Eye (tissue), 1 donor: ENCODE measurements at regions not wholly inside any gene's neighbourhood (a gene's known extent, or its start where the extent isn't known, plus 50 kb on each side); places are given as distances from the start of the nearest gene placed in this dataset.

Source experiments
- DNase-seq: peaks from one replicate; pipeline ENCODE4 v3.0.0-alpha.2; 2015

DNA sequence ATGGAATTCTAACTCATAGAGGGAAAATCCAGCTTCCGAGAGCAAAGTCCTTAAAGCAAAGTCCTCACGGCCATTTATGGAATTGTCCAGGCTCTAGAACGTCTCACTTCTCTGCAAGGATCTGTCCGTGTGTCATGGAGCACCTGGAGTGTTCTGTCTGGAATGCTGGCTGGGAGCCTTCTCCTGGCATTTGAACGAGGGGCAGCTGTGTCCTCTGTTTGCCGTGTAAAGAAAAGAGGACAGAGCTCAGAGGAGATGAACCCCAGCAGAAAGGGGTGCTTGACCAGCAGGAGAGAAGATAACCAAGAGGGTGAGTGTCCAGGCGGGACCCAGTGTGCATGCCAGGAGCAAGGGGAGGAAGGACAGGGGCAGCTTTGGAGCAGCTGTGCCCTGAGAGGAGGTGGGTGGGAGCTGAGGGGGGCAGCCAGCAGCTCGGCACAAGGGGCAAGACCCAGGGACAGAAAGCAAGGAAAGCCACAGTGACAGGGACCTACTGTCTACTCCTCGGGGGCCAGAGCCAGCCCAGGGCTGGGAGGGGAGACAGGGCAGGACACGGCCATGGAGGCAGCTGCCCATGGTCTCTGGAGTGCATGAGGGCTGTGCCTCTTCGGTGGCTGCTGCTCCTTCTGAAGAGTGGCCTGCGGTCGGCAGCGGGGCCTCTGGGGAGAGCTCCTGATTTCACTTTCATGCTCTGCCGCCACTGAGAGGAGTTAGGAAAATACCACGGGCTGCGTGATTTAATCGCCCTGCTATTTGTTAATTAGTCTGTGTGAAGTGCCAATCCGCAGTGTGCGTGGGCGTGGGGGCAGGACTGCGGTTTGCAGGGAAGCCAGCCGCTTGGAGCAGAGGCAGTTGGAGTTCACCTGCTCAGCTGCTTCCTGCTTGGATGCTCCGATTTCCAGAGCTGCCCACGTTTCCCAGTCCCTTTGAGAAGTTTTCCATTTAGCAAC is 149.3 kb upstream of the SHH start:
- DNase-seq, result peak; percentile 48

DNA sequence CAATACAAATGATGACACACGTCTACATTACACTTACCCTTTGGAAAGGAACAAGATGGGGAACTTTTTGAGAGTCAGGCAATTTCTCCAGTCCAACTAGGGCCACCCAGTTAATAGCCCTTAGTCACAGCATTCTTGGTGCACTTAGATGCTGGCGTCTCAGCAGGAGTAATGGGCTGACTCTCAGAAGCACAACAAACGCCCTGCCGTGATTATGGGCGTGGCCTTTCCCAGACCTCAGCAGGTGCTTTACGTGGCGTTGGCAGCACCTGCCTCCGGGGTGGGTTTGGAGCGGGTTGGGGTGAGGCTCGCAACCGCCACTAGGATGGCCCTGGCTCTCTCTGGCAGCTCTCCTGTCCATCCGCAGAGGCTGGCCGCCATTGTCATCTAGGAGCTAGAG is 147.6 kb upstream of the SHH start:
- DNase-seq, result no peak

DNA sequence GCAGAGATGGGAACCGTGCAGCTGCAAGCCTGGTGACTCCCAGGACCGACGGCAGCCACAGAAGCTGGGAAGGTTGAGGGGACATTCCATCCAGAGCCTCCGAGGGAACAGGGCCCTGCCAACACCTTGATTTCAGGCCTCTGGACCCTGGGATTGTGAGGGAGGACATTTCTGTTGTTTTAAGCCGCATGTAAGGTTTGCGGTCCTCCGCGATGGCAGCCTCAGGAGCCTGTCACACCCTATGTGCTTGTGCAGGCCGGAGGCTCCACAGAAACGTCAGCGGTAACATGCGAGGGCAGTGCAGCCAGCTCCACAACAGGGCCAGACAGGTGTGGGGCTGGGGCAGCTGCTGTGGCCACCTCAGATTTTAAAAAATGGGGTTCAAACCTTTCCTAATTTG is 144.7 kb upstream of the SHH start:
- no peak for DNase-seq

DNA sequence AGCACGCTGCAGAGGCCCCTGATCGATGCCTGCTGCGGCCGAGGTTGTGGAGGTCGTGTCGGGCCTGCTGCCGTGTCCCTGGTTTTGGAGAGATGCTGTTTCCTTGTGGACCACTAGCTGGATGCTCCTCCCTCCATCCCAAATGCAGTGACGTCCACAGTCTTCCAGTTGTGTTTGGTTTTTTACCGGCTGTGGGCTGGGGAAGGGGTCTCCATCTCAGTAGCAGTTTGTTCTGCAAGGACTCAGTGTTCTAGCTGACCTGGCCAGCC is 143.0 kb upstream of the SHH start:
- no peak for DNase-seq

DNA sequence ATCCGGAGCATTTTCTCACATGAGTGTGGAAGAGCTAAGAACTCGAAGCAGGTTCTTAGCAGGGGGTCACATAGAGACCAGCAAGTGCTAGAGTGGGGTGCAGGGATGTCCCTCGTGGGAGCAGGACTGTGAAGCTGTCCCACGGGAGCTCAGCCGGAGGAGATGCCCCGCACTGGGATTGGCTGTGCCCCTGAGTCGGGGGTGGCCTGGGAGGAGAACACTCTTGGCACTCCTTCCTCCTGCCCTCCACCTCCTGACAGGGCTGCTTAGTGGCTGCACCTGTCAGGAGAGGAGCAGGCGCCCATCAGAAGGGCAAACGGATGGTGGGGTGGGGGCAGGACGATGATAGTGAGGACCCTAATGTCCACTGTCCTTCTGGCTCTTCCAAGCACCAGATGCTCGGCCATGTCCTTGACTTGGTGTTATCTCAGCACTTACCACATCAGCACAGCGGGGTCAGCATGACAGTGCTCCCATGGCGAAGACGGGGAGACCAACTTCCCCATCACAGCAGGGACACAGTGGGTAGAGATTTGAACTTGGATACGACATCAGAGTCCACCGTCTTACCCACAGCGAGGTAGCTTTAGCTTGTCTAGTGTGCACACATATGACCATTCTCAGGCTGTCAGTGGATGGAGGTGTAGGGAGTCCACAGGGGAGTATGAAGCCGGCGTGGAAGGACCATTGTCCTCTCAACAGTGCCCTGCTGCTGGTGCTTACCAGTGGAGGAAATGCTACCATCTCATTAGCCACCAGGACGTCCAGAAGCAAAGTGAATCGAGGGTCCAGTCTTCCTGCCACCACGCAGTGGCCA is 142.5 kb upstream of the SHH start:
- no peak for DNase-seq

DNA sequence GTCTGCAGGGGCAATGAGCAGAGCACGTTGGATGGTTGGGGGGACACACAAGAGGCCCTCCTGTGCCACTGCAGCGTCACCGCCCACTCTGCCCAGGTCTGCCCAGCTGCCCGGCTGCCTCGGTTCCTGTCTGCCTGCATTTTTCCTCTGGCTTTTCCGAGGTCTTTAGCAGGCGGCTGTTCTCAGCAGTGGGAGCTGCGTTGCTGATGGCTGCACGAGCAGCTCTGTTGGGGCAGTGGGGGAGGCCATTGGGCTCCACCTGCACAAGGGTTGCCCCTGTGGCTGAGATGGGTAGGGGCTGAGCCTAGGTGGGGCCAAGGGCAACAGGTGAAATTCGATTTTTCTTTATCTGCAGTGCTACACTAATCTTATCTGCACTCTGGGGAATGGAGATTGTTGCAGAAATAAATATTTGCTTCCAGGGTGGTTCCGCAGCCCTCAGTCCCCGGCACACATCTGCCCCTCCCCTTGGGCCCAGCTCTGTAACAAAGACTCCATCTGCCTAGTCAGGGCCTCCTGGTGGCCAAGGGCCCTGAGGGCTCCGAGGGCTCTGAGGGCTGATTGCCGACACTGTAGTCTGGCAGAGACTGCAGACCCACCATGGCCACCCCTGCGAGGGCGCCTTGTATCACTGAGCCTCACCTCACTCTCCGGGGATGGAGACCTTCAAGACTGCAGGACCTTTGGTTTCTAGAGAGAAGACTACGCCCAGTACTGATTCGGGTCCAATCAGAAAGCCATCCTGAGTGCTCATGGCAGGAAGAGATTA is 141.7 kb upstream of the SHH start:
- no peak for DNase-seq

DNA sequence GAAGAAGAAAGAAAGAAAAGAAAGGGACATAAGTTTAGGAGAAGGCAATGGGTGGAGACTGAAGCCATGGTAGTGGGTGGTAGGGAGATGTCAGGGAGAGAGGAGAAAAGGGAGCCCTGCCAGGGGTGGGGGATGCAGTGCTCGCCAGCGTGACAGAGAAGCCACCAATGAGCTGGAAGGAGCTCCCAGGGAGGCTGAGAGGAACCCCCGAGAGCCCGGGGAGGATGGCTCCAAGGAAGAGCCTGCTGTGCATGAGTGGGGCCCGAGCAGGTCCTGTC is 141.2 kb upstream of the SHH start:
- no peak for DNase-seq

DNA sequence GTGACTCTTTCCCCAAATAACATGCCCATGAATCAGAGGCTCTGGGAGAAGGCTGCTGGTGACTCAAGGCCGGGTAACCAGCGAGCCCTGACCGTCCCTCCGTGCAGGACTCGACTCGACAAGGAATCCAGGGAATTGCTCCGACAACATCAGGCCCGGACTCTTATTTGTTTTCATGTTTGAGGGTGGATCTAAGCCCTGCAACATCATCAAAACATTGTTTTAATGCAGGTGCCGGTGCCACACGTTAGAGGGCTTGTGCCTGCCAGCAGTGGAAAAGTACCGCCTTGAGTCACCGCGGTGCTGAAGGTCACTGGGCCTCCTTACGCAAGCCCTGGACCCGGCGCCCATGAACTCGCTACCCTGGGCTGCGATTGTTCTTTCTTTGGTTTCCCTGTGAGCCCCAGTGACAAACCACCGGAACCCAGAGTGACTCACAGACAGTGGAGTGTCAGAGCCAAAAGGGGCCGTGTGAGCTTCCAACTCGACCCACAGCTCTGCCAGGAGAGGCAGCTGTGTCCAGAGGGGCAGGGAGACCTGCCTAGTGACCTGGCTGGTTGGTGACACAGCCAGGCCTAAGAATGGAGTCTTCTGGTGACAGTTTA is 139.4 kb upstream of the SHH start:
- no peak for DNase-seq

DNA sequence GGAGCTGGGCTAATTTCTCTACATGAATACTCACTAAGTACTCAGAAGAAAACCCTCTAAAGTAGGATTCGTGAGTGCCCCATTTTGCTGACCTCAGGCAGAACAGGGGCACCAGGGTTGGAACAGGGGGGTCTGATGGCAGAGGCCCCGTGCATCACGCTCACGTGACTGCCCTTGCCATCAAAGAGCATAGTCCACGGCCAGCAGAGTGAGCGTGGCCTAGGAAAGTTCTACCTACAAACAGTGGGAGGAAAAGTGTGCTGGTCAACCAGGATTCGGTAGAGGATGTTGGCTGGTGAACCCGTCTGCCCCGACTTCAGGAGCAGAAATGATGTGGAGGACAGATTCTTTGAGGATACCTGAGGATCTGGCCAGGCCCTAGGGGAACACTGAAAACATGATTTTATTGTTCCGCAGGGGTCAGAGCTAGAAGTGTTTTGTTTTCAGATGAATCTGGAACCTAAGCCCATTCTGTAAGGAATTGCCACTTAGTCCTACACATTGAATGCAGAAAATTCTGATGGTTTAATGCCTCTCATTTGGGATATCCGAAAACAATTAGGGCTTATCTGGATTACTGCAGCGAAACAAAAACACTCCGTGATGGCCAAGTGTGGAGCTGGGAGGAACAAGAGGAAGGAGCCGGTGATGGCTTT is 138.8 kb upstream of the SHH start:
- no peak for DNase-seq

DNA sequence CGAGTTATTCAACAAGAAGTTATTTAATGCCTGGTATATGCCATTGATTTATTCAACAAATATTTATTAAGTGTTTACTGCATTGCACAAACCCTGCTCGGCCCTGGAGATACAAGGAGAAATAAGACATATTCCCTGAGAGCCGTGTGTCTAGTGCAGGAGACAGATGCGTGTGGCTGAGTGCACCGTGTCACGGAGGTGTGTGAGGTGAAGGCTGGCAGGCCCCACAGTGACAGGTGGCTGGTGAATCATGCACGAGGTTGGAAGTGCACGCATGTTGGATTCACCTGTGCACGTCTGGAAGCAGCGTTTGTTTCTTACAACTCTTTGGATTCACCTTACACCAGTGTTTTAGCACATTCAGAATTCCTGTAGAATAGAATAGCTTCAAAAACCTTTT is 136.6 kb upstream of the SHH start:
- DNase-seq, result no peak

DNA sequence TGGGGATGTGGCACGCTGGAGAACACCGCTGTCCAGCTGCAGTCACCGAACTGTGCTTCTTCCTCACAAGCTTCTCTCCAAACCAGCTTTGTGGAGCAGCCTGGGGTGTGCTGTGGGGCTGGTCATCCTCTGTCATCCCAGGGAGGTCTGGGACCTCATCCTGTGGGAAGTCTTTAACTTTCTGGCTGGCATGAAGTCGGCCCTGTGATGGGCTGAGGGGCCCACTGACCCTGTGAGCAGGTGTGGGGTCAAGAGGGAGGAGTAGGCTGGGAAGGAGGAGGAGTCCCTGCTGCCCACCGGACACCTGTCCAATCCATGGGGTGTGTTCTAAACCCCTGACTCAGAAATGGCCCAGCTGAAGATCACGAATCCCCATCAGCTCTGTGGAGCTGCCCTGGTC is 136.2 kb upstream of the SHH start:
- DNase-seq, result no peak

DNA sequence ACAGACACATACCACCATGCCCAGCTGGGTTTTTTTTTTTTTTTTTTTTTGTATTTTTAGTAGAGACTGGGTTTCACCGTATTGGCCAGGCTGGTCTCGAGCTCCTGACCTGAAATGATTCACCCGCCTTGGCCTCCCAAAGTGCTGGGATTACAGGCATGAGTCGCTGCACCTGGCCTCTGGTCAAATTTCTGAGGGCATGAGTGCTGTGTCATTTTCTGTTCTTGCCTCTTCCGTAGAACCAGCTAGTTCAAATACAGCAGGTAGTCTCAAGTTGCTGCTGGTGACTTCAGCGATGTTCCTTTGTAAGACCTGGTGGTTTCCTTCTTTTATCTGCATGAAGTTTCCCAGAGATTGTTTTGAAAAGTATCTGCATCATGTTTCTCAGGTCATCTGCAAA is 134.8 kb upstream of the SHH start:
- DNase-seq, result no peak

DNA sequence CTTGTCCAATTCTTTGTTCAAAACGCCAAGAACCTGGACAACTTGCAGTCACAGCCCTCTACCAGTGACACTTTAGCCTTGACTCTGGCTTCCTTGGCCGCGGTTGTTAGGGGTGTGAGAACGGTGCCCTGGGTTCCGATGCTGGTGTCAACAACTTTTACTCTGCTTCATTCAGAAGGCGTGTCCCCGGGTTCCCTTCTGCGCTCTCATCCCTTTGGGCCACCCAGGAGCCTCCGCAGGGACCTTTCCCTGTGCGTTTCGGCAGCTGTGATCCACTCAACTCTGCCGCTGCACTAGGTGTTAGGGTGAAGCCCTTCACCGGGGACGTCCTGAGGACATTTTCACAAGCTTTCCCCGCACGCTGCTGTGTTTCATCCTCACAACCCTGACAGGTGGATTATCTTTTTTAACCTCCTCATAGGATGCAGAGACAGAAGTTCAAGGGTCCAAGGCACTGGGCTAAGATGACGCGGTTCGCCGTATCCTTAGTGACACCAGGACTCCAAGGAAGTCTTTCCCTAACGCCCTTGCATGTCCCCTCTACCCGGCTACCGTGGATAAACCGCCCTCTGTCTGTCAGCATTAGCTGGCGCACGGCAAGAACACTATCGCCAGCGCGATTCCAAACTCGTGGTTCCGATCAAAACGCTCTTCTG is 133.5 kb upstream of the SHH start:
- no peak for DNase-seq

DNA sequence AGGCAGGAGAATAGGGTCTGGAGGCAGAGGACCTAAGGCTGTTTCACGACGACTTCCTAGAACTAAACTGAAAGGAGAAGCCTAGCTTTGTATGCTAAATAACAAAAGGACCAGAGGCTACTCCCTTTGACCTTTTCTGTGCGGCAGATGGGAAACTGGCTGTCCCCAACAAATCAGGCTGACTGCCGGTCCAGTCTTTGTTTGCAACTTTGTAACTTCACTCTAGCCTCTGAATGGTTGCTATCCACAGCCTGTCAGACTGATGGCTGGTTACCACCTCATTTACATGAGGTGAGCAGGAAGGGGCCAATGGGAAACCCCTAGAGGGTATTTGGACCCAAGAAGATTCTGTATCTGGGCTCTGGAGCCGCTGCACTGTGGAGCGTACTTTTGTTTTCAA is 132.6 kb upstream of the SHH start:
- DNase-seq, result no peak

DNA sequence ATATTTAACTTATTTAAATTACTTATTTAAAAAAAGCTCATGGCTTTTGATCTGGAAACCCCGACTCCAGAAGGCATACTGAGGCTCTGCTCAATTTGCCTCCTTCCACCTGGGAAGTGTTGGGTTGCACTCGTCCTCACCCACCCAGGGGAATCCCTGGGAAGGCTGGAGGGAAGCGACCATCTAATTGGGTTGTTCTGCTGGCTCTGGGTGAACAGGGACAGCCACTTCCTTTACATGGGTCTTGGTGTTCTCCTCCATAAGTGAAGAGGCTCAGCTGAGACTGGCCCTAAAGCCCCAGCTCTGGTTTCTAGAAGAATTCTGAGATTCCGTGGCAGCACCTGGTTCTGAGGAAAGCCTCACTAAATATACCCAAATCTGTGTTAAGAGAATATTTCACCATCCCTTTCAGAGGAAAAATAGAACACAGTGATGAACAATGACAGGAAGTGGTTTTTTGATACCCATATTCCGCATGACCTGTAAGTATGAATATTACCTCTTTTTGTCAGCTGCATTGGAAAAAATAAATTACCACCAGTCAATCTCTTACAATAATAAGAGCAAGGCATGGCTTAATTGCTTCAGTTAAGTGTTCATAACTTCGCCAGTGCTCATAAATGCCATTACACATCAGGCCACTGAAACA is 131.1 kb upstream of the SHH start:
- DNase-seq, result no peak

DNA sequence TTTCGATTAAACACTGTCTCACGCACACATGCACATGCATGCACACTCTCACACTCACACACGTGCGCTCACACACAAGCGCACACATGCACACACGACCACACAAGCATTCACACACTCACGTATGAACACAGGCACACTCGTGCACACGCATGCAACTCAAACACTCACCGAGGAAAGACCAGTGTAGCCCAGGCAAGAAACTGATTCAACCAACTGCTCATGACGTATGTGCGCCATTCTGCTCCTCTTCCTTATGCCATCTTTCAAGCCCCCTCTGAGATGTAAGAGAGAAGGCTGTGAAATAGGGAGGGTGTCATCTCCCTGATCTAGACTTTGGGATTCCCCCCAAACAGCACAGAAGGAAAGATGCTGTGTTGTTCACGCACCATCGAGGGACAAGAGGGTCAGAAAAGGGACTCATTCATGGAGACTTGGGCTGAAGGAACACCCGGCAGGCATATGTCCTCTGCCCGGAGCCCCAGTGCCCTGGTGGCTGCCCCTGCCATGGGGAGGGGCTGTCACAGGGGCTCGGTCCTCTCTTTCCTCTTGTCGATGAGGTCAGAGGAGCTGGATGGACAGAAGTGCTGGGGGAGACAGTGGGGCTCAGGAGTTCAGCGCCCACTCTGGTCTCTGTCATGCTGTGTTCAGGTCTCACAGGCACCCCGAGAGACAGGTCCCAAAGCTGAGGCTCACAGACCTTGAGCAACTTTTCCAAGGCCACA is 130.1 kb upstream of the SHH start:
- DNase-seq, result no peak

DNA sequence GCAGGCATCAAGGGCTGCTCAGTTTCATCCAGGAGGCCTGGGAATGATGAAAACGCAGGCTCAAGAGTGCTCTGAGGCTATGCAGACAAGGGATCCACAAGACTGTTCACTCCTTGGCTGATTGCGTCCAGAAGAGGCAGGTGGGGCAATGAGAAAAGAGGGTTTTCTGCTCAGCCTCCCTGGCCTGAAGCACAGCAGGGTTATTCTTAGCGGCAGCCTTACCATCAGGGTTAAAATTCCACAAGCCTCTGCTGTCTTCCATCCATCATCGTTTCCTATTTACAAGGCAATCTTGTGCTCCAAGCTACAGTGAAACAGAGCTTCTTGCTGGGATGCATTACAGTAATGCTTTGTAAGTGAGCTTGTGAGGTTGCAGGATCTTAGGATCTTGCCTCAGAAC is 129.4 kb upstream of the SHH start:
- no peak for DNase-seq

DNA sequence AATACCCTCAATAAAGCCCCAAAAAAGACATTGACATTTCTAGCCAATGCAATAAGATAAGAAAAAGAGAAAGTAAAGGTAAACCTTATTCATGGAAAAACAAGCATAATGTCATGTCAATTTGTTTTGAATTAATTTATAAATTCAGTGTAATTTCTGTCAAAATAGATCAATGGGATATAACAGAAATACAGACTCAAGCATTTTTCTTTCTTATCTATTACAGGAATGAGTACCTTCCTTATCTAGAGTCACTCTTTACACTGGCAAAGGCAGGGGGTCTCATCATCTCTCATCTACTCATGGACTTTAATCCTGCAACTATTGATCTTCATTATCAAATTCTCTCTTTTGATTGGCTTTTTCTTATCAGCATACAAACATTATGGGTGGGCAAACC is 127.1 kb upstream of the SHH start:
- DNase-seq, result no peak

DNA sequence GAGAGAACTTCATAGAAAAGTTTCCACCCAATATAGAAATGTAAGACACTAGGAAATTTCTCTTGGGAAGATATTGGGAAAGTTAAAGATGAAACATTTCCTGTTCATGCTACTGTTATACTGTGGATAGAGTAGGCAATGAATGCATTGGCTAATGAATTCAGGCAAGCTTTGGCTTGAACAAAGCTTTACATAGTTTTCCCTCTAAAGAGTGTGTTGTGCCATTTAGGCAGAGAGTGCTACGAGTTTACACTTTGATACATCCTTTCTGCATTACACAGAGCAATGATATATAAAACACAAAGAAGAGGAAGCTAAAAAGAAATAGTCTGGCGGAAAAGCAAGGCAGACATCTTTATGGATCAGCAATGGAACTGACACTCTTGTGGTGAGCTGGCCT is 125.9 kb upstream of the SHH start:
- no peak for DNase-seq

DNA sequence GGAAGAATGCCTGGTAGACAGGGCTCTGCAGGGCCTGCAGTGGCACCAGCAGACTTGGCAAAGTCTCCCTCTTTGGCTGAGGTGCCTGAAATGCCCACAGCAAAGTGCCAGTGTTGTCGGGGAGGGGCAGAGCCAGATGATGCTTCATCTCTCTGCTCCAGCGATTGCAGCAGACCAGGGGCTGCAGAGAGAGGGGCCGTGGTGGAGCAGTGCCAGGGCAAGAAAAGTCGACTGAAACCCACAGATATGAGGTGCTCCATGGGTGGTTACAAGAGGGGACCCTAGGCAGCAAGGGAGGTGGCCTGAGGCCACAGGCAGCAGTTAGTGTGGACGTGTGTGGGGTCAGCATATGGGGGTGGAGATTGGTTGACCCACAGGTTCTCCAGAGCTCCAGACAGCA is 123.5 kb upstream of the SHH start:
- DNase-seq, result no peak

DNA sequence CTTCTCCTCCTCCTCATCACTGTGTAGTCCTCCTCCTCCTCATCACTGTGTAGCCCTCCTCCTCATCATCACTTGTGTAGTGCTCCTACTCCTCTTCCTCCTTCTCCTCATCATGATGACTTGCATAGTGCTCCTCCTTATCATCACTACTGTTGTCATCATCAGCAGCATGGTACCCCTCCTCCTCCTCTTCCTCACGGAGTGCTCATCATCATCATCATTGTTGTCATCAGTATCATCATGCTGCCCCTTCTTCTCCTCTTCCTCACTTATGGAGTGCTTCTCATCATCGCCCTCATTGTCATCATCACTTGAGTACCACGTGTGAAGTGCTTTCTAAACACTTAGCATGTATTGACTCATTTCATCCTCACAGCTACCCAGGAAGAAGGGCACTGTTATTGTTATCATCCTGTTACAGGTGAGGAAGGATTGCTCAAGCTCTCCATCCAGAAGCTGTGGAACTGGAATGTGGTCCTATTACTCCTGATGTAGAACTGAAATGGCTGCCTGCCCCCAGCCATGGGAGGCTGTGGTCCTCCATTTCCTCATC is 122.8 kb upstream of the SHH start:
- no peak for DNase-seq
